Activated gamma-delta T cell treated with anti-CD3 and anti-CD28 coated beads, Interleukin-2, amount 50 U/mL, for 16 hours (primary cell): ENCODE measurements at regions not wholly inside any gene's neighbourhood (a gene's known extent, or its start where the extent isn't known, plus 50 kb on each side); places are given as distances from the start of the nearest gene placed in this dataset.
"Not testable (repeated sequence)": the region's sequence is repeated elsewhere in the genome, so short reads cannot be mapped to it uniquely, and the experiment has no call there.

Experiments used
- DNase-seq: peaks from one replicate; pipeline ENCODE4 v3.0.0-alpha.2; 2020; ENCODE audit warnings: low read depth

GRCh38 chr3:30521156-30521715, 85.2 kb upstream of the TGFBR2 start:
- DNase-seq, result no peak

- no peak for DNase-seq
Observed at GRCh38 chr3:30522476-30522875, 83.9 kb upstream of the TGFBR2 start.

DNA sequence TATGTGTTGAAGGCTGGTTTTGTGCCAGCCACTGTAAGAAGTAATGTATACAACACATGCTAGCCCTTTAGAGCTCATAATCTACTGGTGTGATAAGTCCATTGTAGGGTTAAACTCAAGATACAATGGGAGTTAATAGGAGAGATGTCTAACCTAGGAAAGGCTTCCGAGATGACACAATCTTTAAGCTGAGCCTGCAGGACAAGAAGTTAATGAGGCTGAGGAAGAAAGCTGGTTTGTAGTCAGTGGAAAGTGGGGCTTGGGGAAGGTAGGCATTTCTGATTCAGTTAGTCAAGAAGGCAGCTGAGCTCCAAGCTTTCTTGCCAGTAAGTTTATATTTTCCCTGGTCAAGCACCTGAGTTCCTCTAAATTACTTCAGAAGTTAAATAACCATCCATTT, 83.0 kb upstream of the TGFBR2 start:
- DNase-seq, result no peak

- DNase-seq, result no peak
Observed at GRCh38 chr3:30524357-30525040, 81.9 kb upstream of the TGFBR2 start.

DNA sequence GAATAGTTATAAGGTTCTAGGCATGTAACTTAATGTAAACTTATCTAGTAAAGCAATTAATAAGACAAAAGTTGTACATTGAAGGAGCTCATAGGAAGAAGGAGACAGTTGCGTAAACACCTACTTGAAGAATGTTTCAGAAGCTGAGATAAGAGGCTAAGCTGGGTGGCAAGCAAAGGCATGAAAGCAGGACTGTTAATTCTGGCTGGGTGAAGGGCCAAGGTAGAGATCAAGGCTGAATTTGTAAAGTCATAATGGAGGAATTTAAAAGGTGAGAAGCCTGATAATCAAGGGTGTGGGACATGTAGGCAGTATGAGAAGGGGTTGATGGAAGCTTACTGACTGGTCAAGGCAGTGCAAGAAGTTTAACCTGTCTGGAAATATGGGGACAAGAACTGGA, 80.4 kb upstream of the TGFBR2 start:
- no peak for DNase-seq

- DNase-seq, result no peak
Observed at GRCh38 chr3:30527186-30527585, 79.2 kb upstream of the TGFBR2 start.

- DNase-seq, result no peak
Observed at GRCh38 chr3:30527720-30528119, 78.7 kb upstream of the TGFBR2 start.

DNA sequence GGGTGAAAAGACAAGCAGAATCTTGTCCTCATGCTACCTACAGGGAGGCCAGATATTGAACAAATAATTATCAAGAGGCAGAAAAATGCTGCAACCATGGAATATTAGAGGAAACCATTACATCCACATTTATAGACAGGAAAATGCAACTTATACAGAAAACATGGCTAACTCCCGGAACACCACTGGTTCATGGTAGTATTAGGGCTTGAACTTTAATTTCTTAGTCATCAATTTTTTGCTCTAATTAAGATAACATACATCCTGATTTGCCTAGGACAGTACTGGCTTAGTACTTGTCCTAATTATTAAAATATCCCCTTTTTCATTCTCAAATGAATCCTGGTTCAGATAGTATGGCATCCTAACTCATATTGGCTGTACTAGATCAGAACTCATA, 76.3 kb upstream of the TGFBR2 start:
- DNase-seq, result no peak

DNA sequence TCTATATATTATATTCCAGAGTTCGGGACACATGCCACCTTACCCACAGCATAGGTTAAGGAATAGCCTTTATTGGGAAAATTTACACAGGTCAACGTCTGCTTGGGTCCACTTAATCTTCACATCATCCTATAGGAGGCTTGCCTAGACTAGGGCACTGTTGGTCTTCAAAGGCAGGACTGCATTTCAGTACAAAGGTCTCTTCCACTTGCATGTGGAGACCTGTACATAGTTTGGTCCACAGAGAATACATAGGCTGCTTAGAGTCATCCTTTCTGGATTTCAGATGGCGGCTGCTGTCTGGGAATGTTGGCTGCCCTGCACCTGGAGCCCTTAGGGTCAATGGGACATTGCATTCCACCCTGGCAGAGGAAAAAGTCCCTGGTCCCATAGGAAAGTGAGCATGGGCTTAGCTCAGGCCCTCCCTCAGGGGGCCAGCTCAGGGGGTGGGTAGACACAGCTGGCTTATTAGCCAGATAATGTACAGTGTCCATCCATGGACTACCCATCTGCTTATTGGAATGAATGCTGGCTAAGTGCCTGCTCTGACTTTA, 75.3 kb upstream of the TGFBR2 start:
- DNase-seq, result no peak

DNA sequence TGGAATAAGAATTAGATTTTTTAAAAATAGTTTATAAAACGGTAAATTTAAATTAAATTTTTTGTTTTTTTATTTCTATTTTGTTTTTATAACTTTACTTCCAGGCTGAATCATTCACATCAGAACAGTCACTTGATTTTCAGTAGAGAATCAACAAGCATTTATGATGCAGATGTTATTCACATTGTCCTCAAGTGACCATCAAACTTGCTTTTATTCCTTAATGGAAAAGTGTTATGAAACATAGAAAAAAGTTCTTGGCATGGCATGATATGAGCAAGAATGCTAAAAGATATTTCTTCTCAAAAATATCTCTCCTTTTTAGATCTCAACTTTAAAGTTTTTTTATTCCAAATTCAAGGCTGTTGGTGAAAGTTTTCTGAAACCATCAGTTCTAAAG, 70.9 kb upstream of the TGFBR2 start:
- DNase-seq, result no peak

DNA sequence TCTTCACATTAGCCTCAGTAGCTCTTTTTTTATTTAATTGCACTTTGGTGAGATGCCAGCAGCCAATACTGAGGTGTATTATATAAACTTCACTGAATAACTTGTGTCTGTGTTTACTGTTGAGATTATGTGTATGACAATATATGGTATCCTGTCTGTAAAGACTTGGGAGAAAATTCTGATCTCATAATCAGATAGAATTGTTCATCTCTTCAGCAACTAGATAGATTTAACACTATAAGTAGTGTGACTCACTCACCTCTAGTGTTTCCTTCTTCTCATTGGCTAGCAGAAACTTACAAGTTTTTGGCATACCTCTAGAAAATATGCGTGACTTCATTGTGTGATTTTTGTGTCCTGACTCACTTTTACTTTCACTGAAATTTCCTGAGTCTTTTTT, 67.6 kb upstream of the TGFBR2 start:
- no peak for DNase-seq

DNA sequence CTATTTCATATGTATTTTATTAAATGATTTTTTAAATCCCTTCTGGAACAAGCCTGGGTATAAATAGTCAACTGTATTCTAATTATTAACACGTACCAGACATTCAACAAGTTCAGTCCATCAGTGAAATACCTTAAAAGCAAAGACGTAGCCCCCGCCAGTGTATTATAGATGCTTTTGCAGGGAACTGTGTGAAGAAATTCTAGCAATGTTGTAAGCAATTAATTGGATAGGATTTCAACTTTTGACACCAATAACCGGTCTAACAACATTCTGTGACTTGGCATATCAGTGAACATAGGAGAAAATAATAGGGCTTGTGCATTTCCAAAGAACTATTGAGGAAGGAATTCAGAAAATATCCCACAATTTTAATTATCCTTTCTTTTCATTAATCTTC, 67.2 kb upstream of the TGFBR2 start:
- no peak for DNase-seq

DNA sequence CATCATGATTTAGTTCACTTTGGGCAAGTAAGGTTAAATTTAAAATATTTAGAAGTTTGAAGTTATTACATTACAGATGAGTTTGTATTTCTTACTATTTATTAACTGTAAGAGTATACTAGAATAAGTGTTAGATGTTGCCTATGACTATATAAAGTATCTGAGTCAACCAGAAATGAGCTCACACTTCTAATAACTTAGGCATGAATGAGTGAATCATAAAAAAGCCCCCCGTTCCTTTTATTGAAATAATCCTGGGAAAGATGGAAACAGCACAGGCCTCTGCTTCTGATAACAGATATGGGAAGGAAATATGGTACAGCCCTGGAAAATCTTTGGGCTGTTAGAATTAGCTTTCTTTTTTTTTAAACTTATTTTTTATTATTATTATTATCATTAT, 66.6 kb upstream of the TGFBR2 start:
- DNase-seq, result no peak

- DNase-seq, result not testable (repeated sequence)
Observed at GRCh38 chr3:30541156-30541555, 65.2 kb upstream of the TGFBR2 start.

DNA sequence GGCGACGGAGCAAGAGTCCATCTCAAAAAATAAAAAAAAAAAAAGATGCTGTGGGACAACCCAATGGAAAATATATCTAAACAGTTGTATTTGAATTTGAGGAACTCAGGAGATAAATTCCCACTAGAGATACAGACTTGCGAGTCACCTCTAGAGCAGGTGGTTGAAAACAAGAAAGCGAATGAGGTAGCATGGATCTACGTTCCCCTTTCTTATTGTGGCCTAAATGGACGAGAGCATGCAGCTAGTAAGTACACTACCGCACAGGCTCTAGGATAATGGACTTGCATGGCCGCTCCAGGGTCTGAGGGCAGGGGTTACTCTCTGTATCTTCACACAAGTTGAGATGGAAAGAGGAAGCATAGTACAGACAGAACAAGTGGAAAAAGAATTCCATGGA, 63.5 kb upstream of the TGFBR2 start:
- no peak for DNase-seq

DNA sequence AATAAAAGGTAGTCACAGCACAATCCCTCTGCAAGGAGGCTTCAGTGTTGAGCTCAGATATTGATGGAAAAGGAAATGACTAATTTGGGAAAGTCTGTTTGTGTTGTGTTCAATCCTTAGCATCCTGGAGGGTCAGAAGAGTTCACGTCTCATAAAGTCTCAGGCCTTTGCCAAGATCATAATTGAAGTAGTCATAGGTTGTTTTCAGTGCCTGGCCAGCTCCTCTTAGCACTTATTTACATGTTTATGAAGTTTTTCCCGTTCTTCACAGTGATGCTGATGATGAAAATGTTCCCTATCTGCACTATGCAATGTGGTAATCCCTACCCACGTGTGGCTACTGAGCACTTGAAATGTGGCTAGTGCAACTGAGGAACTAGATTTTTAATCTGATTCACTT, 61.6 kb upstream of the TGFBR2 start:
- no peak for DNase-seq

DNA sequence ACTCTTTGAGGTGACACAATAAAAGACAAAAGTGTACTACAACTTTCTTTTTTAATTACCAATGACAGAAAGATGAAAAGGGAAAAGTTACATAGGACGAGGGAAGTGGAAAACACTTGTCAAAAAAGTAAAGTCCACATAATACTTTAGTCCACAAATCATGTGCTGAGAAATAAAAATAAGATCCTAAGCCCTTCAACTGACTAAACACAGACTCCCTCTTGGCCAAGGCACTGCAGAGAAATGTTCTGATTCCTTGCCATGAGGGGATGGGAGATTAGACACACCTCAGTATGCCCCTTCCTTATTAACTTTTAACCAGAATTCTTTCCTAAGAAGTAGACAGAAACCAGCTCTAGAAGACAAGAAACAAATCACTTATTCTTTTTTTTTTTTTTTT, 59.5 kb upstream of the TGFBR2 start:
- no peak for DNase-seq

GRCh38 chr3:30547716-30548115, 58.7 kb upstream of the TGFBR2 start:
- no peak for DNase-seq

- DNase-seq, result no peak
Observed at GRCh38 chr3:30548600-30548999, 57.8 kb upstream of the TGFBR2 start.

- no peak for DNase-seq
Observed at GRCh38 chr3:30549600-30549999, 56.8 kb upstream of the TGFBR2 start.

DNA sequence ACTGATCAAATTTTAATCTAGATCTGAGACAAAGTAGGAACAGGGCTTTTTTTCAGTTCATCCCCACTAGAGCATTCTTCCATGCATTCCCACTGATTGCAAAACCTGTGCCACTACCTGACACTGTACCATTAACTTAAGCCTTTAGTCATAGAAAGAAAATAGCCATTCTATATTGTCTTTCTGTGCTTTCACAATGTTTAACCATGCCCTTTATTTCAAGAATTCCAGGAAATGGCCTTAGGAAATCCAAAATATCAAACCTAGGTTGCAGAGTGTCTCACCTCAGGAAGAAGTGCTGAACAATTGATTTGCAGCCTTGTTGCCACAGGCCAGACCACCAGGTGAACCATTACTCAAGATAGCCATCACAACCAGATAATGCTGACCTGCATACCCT, 56.2 kb upstream of the TGFBR2 start:
- no peak for DNase-seq

DNA sequence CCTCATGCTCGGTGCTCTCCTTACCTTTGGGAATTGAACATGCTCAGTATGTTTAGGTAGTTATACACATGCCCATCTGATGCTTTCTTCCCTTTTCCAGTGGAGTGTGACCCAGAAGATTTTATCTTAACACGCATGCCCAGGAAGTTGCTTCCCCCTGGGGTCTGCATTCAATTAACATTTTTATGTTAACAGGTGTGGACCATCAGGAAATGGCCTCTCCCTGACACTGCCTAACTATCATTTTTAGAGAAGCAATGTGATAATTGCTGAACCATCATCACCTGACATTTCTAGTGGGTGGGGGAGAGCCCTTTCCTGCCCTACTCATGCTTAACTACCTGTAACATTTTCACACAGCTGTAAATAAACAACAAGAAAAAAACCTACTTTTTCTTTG, 55.1 kb upstream of the TGFBR2 start:
- no peak for DNase-seq

- DNase-seq, result no peak
Observed at GRCh38 chr3:30551927-30552326, 54.5 kb upstream of the TGFBR2 start.
